GOT3 (cell line): ENCODE measurements at regions not wholly inside any gene's neighbourhood (a gene's known extent, or its start where the extent isn't known, plus 50 kb on each side); places are given as distances from the start of the nearest gene placed in this dataset.

Experiments used
- DNase-seq: peaks from one replicate; lab custom pipeline; 2025; ENCODE audit warnings: mixed read lengths; lab: John Stamatoyannopoulos, UW

DNA sequence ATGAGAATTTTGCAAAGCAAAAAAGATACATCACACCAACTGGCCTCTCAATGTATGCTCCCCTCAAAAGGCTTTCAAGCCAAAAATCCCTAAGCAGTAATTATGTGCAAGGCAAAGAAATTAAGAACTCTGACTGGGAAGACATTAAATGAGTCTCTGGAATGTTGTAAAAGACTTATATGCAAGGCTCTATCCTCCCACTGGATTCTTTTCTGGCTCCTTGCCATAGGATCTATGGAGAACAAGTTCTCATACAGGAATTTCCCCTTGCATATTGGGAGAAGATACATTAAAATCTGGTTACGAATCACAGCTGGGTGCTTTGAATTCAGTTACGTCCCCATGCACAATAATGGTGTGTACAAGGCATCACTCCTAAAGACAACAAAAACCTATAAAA lies 73.4 kb upstream of the ATL2 start:
- no peak for DNase-seq

DNA sequence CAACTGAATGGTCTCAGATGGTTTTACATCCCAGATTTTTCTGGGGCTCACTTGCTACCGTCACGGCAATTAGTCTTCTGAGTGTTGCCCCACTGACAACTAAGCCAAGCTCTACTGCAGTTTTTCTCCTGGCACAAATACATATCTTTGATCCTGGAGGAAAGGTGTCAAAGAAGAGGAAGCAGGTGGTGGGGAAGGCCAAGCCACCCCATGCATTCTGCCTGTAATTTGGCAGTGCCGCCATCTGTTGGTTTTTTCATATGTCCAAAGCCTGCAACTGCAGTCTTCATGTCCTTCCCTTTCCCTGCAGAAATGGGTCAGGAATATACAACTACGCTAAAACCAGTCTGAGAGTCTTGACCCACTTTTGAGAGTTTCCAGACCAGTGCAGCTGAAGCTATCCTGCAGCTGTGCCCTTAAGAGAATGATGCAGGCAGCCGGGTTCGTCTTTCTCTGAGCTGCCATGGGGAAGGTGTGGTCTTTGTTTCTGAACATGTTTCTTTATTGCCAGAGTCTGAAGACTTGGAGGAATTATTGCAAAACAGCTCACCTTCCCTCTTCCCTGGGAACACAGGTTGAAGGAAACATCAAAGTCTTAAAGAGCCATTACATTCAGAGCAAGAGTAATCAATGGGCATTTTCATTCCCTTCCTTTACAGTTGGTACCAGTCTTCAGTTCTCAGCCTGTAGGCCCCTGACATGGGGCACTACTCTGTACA lies 71.8 kb upstream of the ATL2 start:
- no peak for DNase-seq

DNA sequence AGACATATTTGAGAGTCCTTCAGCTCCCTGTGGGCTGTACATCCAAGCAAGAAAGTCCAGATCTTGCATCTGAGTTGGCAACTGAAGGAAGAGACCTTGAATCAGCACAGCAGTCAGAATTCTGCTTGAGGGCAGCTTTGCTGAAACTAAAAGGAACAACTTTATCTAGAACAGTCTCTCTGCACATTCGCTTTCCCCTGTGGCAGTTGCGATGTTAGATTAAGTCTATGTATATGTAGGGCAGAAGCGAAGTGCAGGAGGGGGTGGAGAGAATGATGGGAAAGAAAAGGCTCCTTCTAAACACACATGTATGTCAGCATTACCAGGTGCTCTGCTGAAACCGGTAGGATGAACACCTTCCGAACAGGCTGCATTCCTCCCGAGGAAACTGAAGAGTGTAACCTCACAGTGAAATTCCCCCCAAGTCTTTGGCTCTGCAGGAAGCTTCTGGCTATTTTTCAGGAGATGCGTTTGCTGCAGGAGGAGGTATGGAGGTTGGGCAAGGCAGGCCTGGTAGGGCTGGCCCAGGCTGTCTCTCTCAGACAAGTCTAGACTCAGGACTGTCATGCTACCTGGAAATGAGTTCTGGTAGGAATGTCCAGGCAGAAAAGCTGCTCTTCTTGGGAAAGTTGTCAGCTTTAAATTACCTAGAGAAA lies 70.0 kb upstream of the ATL2 start:
- no peak for DNase-seq

DNA sequence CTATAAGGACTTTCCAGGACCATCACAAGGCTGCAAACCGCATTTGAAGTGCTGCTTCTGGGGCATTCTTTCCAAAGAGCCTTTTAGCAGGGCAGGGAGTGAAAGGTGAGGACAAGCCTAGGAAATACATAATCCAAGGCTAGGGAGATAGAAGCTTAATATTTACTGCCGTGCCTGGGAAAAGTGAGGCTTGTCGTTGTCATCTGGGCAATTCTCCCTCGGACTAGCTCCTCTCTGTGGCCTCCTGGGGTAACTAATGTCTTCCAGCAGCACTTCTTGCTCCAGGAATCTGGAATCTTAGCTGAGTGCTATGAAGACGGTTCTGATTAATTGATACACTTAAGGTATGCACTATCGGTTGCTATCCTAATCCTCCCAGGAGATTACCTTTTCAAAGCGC lies 69.3 kb upstream of the ATL2 start:
- no peak for DNase-seq

DNA sequence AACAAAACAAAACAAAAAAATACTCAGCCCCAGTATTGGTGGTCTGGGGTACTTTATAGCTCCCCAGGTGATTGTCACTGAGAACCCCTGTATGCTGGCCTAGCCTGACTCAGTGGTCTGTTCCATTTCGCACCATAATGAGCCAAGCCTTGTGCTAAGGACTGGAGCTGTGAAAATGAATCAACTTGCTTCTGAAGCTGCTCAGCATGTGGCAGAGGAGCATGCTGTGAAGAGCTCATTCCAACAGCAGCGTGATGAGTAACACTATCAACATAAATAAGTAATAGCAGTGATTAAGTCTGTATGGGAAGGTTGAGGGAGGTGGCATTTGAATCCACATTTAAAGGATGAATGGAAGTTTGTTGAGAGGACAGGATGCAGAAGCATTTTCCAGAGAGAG lies 67.2 kb upstream of the ATL2 start:
- DNase-seq, result no peak

DNA sequence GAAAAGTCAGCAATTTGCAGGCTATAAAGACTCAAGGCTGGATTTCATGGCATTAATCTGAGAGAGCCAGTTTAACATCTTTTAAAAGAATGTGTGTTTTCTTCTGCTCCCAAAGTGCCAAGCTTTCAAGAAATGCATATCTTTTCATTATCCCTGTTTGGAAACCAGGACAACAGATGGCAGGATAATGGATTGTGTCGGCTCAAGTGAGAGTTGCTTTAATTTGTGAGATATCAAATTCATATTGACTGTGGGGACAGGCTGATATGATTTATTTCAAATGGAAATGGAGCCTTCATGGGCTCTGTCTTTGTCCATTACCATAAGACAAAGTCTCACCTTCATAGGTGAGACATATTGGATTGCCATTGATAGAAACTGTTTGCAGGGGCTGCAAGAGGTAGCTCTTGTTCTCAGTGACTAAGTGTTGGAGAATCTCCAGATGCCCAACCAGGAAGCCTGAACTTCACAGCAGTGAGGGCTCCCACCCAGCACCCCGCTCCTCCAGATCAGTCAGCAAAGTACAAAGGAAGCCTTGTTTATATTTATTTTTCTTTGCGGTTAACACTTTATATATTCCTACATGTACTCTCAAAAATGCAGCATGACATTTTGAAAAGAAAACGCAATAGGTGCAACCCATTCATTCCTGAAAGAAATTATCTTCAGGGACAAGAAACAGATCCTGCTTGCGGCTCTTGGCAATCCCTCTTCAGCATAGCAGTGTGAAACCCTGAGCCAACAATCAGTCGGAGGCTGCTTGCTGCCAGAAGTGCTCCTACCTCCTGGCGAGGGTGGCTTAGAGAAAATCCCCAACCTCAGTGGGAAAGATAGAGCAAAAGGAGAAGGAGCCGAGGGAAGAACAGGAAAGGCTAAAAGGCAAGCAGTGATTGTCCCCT lies 65.8 kb upstream of the ATL2 start:
- DNase-seq, result no peak

DNA sequence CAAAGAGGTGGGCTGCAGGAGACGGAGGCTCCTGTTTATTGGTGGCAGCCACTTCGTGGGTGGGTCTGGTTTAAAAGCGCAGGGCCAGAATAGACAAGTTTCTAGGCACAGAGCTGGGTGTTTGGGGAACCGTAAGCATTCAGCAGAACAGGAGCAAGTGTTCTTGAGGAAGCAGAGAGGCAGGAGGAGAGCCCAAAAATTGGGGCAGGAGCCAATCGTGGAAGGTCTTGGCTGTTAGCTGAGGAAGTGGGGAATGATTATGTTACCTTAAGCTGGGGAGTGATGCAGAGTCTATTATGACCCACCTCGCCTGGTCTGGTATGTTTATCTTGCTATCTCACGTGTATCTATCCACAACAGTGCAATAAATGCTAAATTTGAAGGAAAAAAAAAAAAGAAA lies 64.3 kb upstream of the ATL2 start:
- no peak for DNase-seq

DNA sequence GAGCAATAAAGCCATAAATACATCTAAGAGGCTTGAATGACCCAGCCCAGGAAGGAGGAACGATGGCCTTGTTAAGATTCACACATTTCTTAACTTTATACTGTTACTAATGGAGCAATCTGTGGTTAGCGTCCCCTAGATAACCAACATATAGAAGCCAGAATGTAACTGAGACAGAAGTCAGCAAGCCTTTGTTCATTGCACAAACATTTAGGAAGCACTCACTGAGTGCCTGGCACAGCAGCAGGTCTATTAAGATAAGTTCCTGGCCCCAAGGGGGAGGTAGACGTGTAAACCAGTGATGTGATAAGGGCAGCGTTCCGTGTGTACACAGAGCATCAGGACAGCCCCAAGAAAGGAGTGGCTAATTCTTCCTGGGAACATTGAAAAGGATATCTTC lies 63.6 kb upstream of the ATL2 start:
- no peak for DNase-seq

DNA sequence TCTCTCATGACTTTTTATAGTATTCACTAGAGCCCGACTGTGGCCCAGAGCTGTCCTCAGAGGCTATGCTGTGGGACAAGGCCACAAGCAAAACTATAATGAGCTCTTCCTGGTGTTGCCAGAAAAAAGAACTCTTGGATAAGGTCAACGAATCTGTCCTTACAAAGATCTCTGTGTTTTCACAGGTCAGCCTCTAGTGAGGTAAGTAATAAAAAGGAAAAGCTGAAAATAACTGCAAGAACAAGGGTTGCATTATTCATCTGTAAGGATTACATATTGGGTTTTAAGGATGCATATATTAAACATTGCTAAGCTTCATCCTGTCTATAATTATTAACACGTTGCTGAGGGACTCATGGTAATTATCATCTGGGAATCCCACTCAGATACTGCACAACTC lies 62.8 kb upstream of the ATL2 start:
- no peak for DNase-seq

DNA sequence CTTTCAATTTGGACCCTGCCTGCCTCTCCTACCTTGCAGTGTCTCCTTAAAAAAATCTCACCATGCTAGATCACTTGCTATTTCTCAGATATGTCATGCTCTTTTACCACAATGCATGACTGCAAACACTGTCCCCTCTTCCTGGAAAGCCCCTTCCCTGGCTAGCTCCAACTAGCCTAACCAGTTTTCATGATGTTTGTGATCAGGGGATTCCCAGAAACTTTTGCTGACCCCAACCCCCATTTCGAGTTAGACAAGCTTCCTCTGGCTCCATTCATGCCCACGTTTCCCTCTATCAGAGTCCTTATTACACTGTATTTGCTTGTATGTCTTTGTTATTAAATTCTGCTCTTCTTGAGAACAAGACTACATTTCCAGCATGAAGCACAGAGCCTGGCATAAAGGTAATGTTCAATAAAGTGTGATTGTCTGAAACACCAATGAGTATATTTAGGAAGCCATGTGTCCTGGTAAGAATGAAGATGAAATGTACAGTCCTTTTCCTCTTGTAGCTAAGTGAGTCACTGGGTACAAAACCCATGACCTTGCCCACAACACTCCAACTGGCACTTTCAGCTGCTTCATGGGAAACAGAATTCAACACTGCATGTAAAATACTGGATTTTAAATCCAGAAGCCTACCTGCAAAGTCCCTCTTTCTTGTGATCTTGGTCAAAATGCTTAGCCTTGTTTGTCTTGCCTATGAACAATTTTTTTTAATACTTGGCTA lies 62.0 kb upstream of the ATL2 start:
- DNase-seq, result no peak

DNA sequence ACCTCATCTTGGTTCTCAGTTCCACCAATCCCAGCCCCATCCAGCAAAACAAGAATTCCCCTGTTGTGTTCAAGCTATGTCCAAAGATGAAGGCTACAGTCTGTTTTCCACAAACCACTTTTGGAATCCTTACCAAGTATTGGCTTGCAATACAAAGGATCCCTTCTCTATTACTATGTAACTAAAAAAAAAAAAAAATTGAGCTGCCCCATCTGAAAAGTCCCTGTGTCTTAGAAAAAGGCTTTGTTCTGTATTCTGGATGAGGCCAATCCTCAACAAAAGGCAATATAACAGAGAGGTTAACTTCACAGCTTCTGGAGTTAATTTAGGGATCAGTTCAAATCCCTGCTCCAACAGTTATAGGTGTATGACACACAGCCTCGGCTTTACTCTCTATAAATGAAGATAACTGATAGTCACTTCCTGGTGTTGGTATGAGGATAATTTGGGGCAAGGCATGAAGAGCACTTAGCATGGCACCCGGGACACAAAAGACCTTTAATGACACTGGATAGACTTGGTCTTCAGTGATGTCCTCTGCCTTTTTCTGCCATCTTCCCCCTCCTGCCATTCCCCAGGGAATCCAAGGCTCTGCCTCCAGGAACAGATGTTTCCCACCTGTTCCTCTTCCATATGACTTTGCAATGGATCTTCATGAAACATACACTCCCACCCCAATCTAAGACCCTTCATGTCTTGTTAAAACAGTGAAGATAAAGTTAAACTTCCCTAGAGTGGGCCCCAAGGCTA lies 61.2 kb upstream of the ATL2 start:
- DNase-seq, result no peak

DNA sequence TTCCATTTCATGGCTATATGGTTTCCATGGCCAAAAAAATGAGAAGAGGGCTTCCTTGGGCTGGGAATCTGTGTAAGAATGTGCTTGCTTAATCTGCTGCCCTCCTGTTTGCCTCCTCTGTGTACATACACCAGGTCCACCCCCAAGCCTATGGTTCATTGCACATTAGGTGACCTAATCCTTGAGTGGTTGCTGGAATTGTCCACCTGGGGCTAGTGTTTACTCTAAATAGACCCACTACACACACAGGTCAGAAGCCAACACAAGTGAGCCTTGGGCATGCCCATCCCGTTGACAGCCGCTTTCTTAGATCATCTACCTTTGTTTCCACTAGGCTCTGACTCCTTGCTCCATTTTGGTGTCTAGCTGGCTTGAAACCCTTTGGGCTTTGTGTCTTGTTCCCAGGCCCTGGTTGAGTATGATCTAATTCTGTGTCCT lies 59.2 kb upstream of the ATL2 start:
- no peak for DNase-seq

DNA sequence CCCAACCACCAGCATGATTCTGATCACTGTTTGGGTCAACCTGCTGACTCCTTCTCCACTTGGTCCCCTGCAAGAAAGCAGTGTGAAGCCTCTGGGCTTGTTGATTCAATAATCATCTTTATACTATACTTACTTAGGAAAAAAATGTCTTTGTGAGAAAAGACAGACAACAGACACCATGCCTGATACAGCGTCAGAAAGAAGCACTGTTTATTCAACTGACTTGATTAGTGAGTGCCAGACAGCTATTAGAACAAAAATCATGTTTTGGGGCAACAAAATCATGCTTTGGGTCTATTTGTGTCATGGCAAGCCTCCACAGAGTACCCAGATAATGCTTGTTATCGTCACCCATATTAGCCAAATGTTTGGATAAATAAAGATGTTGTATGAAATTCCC lies 58.7 kb upstream of the ATL2 start:
- DNase-seq, result no peak

DNA sequence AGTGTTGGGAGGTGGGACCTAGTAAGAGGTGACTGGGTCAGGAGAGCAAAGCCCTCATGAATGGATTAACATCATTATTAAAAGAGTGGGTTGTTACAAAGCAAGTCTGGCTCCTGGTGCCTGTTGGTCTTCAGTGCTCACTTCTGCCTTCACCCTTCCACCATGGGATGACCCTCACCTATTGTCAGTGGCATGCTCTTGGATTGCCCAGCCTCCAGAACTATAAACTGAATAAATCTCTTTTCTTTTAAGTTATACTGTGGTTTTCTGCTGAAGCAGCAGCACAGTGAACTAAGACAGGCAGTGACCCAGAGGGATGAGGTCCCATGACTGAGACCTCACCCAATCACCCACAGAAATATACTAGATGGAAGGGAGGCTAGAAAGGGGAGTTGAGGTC lies 57.5 kb upstream of the ATL2 start:
- no peak for DNase-seq

DNA sequence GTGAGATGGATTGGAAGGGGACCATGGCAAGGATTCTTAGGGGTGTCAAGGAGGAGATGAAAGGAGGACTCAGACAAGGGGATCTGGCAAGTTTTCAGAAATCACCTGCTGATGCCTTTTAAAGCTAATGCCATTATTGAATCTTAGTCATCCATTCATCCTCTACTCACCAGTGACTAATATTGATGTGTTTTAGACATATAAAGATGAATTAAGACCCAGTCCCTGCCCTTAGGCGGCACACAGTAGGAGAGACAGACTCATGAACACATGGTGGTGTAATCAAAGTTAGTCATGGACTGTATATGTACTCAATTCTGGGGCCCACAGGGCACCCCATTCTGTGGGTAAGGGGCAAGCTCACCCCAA lies 56.5 kb upstream of the ATL2 start:
- DNase-seq, result no peak

DNA sequence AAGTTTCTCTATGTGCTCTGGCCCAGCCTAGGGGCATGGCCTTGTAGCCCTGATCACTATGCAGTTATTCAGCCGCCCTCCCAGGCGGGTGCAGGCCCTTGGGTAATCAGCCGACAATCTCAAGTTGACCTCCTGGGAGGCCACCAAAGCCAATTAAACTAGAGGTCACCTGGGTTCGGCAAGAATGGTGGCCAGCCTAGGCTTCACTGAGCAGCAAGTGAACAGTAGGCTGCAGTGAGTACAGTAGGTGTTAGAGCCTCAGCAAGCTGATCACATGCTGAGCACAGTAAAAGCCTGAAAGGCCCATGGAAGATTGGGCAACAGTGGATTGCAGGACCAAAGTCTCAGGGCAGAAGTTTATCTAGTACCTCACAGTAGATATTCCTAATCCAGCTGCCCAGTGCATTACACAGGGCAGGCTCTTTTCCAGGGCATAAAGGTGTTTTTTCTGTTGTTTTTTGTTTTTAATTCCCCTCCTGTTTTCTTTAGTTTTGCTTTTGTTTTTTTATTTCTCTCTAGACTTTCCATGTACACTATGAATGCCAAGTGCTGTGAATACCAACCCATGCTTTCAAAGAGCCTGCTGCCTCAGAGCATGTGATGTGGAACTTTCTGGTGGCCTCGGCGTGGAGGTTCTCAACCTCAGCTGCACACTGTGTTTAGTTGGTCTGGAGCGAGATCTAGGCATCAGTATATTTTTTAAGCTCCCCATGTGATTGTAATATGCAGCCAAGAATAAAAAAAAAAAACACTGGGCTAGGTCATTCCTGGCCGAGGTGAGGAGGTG lies 55.9 kb upstream of the ATL2 start:
- DNase-seq, result no peak

DNA sequence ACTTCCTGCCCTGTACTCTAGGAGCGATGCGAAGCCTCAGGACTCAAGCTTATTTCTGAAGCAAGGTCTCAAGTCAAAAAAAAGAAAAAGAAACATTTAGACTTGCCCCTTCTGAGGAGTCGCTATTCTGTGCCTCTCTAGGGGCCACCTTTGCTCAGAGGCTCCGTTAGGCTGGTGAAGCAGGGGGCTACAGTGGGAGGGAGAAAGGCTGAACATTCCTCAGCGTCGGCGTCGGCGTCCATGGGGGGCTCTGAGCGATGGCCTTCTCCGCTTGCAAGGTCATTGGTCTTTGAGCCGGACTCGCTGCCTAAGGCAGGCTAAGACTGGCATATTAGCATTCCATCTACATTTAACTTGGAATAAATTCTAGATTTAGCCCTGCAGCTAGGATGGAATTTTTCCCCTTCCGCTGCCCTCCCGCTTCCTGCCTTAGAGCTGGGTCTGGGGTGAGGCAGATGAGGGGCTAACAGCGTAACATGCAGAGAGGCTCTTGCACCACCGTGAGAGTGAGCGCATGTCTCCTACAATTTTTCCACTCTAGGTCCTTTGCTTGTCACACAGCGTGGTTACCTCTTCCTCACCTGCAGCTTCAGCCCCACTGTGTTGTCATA lies 53.6 kb upstream of the ATL2 start:
- DNase-seq, result no peak

DNA sequence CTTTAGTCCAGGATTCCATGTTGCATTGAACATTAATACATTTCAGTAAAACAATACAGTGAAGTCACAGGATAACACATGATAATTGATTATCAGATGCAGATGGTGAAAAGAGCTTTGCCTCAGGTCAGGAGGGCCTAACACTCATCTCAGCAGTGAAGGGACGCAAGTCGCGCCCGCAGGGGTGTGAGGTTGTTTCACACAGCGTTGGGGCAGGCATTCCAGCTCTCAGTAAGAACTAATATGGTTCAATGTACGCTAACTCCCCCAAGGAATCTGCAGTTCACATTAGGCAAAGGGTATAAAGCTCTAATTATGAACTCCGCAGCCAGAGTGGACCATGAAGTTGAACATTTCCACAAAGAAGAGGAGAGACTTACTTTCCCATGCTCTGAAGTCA lies 53.1 kb upstream of the ATL2 start:
- no peak for DNase-seq

DNA sequence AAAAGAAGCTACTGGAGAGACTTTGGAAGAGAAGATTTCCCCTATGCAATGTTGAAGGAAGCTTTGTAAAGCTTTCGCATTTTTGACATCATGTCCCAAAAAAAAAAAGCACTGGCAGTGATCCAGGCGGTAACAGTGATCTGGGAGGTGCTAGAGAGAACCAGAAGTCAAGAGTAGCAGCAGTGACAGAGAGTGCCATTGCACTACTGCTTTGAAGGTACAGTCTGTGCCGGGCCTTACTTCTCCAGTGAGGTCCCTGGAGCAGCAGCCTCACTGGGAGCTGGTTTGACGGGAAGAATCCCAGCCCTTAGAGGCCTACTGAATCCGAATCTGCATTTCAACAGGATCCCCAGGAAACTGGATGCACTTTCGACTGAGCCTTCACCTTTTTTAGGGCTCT lies 50.9 kb upstream of the ATL2 start:
- no peak for DNase-seq

DNA sequence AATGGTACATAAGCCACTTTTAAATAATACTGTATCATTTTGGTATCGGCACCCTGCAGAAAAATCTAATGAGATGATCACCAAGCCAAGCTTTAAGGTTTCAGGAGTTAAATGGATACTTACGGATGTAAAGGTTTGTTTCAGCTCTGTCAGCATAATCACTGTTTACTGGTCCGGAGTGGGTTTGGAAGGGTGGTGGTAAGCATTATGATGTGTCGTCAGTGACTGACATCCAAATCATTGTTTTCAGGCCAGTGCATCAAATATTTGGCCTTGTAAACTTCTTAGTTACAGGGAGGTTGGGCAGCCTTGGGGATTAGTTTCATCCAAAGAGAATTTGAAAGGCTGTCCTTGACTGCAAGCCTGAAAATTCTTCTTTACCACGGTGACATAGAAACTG lies 50.0 kb upstream of the ATL2 start:
- no peak for DNase-seq
